HG03097 (cell line): ENCODE measurements at regions not wholly inside any gene's neighbourhood (a gene's known extent, or its start where the extent isn't known, plus 50 kb on each side); places are given as distances from the start of the nearest gene placed in this dataset.
A peak's percentile ranks its signal among the peaks of the same experiment; 100 is the strongest.
"Not testable (repeated sequence)": the region's sequence is repeated elsewhere in the genome, so short reads cannot be mapped to it uniquely, and the experiment has no call there.

ENCODE experiments used
- ATAC-seq: cut with Tn5 transposase; IDR thresholded peaks from one replicate; pipeline ENCODE4 v1.9.1; 2021; ENCODE audit not compliant: unreplicated experiment, low FRiP score

GRCh38 chr6:130603391-130603790, 223.8 kb upstream of the SMLR1 start:
- ATAC-seq: no peak

GRCh38 chr6:130604841-130605399, 222.3 kb upstream of the SMLR1 start:
- no peak for ATAC-seq

GRCh38 chr6:130610303-130610702, 216.9 kb upstream of the SMLR1 start:
- no peak for ATAC-seq

- no peak for ATAC-seq
These were observed 215.8 kb upstream of the SMLR1 start for GRCh38 chr6:130611366-130611765.

GRCh38 chr6:130613176-130613575, 214.0 kb upstream of the SMLR1 start:
- no peak for ATAC-seq

GRCh38 chr6:130615816-130616215, 211.4 kb upstream of the SMLR1 start:
- no peak for ATAC-seq

DNA sequence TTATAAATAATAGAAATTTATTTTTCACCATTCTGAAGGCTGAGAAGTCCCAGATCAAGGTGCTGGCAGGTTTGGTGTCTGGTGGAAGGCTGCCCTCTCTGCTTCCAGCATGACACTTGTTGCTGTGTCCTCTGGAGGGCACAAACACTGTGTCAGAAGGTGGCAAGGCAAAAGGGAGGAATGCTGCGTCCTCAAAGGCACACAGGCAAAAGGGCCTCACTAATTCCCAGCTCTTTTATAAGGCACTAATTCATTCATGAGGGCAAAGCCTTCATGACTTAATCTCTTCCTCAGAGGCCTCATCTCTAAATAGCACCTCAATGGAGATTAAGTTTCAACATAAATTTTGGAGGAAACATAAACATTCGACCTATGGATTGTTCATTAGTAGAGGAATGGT, 209.5 kb upstream of the SMLR1 start:
- ATAC-seq: no peak

GRCh38 chr6:130618806-130619205, 208.4 kb upstream of the SMLR1 start:
- ATAC-seq: not testable (repeated sequence)

- no peak for ATAC-seq
These were observed 206.8 kb upstream of the SMLR1 start for GRCh38 chr6:130620338-130620781.

DNA sequence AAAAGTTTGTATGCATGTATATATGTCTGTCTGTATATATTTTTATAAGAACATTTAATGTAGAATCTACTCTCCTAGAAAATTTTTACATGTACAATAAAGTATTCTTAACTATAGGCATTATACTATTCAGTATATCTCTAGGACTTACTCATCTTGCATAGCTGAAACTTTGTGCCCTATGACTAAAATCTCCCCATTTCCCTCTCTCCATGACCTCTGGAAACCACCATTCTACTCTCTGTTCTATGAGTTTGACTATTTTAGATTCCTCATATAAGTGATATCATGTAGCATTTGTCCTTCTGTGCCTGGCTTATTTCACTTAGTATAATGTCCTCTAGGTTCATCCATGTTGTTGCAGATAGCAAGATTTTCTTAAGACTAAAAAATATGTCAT, 205.1 kb upstream of the SMLR1 start:
- ATAC-seq: no peak

DNA sequence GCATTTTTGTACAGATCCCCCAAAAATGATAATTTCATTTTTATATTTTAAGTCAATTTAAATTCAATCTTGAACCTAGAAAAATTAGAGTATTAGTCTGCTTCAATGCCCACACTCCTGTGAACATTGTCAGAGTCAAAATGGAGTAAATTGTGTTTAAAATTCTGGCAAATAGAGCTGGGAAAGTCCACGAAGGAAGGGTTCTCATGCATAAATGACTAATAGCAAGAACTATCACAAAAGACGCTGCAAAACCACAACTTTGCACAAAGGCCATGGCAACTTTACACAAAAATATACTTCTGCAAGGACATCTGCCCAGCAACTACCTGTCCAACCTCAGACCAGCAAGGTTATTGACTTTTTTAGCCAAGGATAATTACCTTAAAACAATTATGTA, 203.2 kb upstream of the SMLR1 start:
- no peak for ATAC-seq

- peak; percentile 68 for ATAC-seq
These were observed 201.2 kb upstream of the SMLR1 start for GRCh38 chr6:130625825-130626527.

- no peak for ATAC-seq
These were observed 198.3 kb upstream of the SMLR1 start for GRCh38 chr6:130628862-130629261.

GRCh38 chr6:130629640-130630039, 197.6 kb upstream of the SMLR1 start:
- ATAC-seq: no peak

- ATAC-seq: no peak
These were observed 194.9 kb upstream of the SMLR1 start for GRCh38 chr6:130632277-130632676.

- no peak for ATAC-seq
These were observed 194.3 kb upstream of the SMLR1 start for GRCh38 chr6:130632897-130633296.

GRCh38 chr6:130643361-130643760, 183.8 kb upstream of the SMLR1 start:
- no peak for ATAC-seq

- ATAC-seq: no peak
These were observed 183.0 kb upstream of the SMLR1 start for GRCh38 chr6:130644175-130644574.

DNA sequence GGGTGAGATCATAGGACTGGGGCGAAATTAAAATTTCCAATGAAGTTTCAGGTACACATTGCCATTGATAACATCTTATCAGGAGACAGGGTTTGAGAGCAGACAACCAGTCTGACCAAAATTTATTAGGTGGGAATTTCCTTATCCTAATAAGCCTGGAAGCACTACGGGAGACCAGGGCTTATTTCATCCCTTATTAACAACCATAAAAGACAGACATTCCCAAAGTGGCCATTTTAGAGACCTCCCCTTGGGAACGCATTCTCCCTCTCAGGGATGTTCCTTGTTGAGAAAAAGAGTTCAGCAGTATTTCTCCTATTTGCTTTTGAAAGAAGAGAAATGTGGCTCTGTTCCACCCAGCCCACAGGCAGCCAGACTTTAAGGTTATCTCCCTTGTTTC, 182.4 kb upstream of the SMLR1 start:
- not testable (repeated sequence) for ATAC-seq

DNA sequence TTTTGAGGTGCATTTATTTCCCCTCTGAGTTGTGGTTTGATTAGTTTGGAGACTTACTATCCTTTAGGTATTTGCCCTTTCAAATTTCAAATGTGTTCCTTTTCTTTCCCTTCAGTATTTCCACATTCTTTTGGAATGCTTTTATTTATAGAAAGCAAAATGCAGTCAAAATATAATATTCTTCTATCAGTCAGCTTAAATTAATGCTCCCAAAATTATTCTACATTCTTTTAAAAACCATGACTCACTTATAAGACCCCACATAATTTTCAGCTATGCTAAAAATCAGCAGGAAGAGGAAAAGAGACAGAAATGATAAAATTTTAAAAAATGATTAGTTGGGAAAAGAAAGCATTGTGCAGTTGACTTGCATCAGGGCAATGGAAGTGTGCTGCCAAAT, 180.0 kb upstream of the SMLR1 start:
- no peak for ATAC-seq

- ATAC-seq: no peak
These were observed 171.6 kb upstream of the SMLR1 start for GRCh38 chr6:130655586-130655985.

GRCh38 chr6:130661077-130661476, 166.1 kb upstream of the SMLR1 start:
- ATAC-seq: no peak
